A172 (cell line): ENCODE measurements at regions not wholly inside any gene's neighbourhood (a gene's known extent, or its start where the extent isn't known, plus 50 kb on each side); places are given as distances from the start of the nearest gene placed in this dataset.
"Not testable (repeated sequence)": the region's sequence is repeated elsewhere in the genome, so short reads cannot be mapped to it uniquely, and the experiment has no call there.

Experiments
- DNase-seq: peaks from one replicate; pipeline ENCODE4 v3.0.0-alpha.2; 2015; ENCODE audit warnings: low spot score

DNA sequence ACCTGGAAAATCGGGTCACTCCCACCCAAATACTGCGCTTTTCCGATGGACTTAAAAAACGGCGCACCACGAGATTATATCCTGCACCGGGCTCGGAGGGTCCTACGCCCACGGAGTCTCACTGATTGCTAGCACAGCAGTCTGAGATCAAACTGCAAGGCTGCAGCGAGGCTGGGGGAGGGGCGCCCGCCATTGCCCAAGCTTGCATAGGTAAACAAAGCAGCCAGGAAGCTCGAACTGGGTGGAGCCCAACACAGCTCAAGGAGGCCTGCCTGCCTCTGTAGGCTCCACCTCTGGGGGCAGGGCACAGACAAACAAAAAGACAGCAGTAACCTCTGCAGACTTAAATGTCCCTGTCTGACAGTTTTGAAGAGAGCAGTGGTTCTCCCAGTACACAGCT lies 226.5 kb upstream of the RGMB start:
- not testable (repeated sequence) for DNase-seq

DNA sequence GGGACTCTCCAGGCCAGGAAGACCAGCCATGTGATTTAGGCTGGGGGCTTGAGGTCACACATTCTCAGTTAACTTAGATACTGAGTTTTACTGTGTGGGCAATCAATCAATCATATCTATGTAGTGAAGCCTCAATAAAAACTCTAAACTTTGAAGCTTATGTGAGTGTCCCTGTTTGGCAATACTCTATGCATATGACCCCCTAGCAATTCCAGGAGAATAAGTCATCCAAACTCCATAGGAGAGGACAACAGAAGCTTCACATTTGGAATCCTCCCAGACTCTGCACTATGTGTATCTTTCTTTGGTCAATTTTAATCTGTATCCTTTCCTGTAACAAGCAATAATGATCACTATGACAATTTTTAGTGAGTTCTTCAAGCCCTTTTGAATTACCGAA lies 216.8 kb upstream of the RGMB start:
- no peak for DNase-seq

DNA sequence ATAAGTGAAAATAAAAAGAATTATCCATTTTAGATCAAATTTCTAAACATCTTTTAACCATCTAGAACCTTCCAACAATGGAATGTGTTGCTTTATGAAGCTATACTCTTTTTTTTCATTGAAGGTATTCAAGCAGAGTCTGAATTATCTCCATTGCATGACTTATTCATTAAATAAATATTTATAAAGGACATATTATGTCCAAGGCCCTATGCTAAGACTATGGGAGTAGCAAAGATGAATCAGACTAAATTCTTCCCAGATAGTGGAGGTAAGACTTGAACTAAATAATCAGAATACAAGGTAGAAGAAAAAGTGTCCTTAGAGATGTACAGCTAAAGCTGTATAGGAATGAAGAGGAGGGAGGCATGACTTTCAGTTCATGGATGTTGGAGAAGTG lies 215.5 kb upstream of the RGMB start:
- no peak for DNase-seq

DNA sequence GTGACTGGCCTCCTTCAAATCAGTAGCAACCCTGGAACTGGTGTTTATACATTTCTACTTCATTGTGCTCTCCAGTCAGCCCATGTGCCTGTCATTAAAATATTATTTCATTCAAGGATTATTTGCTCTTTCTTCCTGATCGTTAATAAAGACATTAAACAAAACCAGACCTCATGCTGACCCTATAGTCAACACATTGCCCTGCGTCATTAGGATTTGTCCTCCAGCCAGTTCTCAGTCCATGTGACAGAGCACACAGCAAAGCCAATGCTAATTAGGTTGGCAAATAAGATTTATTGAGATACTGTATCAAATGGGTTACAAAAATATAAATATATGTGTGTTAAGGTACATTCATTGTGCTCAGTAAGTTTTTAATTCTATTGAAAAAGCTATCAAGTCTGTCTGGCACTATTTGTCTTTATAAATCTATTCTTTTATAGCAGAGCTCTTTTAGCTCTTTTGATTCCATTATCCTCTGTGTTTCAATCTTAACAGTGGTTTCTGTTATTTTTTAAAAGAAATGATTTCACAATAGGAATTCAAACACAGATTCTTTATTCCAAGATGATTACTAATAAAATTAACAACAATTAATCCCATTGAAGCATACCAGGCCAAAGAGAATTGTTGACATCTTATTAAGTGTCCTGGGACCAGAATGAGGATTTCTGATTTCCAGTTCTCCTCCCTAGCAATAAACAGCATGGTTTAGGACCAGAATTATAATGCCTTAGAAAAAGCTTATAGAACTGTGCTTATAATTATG lies 209.4 kb upstream of the RGMB start:
- no peak for DNase-seq

DNA sequence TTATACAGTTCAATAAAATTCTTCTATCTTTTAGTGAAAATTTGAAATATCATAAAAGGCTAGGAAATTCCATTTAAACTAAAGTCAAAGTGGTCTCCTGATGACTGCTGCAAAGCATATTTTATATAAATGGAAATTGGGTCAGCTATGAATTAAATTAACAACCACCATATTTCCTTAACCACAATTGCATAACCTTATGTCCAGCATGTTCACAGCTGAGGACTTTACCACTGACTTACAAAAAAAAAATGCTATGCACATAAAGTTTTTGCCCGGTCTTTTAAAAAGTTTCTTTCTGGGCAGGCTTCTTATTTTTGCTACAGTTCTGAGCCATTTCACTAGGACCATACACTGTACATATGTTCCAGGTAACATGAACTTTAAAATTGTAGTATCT lies 208.6 kb upstream of the RGMB start:
- no peak for DNase-seq

DNA sequence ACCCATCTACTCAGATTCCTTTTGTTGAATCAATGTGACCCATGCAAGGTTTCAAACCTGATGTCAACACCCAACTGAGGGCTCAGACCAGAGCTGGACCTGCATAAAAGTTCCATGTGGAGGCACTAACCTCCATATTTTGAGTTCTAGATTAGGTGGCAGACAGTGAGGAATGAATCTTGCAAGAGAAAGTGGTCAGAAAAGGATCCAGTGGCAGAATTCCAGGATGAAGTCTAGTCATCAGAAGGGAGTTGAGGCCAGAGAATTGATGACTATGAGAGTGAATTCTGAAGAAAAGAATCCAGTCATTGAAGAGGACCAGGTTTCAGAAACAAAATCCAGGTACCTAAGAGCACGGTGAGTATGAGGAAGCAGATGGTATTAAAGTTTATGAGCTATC lies 205.1 kb upstream of the RGMB start:
- DNase-seq: no peak

DNA sequence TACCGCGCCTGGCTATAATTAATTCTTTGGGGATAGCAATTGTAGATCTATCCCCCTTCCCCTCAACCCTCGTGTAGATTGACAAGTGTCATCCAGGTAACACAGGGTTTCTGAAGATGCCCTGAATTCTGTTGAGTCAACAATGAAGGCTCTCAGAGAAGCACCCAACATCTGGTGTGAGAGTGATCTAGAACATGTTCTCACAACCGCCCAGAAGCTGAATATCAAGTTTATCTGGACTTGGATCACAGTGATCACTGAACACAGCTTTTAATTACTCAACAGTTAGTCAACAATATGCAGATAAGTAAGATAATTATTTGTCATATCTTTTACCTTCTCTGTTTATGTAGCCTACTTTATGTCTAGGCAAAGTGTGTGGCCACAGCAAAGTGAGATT lies 204.2 kb upstream of the RGMB start:
- no peak for DNase-seq

DNA sequence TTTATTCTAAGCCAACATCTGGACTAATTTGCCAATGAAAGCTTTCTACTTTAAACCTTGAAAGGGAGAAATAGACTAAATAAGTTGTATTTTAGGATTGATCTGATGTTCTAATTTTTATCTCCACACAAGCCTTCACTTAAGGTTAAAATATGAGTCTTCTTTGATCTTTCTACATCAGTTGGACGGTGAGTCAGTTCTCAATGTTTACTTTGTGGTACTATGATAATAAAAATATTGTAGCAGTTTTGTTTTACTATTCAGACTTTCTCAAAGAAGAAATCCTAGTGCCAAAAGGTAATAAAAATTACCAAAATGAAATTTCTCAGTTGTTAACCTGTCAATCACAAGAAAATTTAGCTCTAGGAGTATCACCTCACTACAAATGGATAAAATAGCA lies 203.5 kb upstream of the RGMB start:
- peak; percentile 60 for DNase-seq

DNA sequence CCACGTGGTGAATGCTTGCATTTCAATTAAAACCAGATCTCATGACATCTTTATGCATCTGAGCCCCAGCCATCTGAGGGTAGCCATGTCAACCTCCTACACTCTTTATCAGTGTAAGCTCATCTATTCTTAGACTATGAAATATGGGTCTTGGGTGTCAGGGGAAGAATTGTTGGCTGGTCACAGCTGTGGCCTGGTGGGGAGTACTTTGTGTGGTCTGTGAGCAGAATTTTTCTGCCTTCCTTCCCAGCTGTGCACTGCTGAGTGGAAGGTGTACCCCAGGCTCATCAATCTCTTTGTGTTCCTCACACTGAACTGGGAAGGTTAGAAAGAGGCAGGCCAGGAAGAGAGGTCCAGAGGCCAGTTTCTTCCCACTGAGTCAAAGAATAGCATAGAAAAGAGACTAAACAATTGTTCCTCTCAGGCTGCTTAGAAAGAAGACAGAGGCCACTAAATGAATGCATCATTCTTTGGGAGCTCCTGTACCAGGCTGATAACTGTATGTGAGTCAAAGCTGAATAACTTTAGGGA lies 202.7 kb upstream of the RGMB start:
- DNase-seq: peak; percentile 41

DNA sequence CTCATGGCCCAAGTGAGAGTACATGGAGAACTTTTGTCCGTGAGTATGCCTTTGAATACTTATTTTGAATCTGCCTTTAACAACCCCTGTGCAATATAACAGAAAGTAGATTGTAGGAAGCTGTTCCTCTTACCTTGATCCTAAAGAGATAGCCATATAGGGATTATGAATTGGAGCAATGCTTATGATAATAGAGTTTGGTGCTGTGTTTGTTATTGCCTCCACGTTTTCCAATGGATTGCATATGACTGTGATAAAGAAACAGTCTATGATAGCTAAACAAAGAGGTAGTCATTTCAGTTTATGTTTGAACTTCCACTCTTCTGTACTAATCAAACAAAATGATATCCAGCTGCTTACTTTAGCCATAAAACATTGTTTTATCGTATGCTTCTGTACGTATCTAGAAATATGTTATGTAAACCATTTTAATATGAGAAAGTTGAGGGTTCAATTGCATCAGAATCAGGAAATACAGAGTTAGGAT lies 199.6 kb upstream of the RGMB start:
- DNase-seq: no peak

DNA sequence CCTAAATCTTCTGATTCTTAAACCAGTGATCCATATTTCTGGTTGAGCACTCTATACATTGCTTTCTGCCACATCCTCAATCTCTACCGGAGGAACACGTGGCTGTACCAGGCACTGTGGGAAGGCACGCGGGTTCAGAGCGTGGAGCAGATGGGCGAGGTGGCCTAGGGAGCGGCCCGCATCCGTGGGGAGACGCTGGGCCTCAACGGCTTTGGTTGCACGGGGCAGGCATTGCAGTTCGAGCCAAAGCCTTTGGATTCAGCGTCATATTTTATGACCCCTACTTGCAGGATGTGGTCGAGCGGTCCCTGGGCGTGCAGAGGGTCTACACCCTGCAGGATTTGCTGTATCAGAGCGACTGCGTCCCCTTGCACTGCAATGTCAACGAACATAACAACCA lies 197.2 kb upstream of the RGMB start:
- DNase-seq: no peak

DNA sequence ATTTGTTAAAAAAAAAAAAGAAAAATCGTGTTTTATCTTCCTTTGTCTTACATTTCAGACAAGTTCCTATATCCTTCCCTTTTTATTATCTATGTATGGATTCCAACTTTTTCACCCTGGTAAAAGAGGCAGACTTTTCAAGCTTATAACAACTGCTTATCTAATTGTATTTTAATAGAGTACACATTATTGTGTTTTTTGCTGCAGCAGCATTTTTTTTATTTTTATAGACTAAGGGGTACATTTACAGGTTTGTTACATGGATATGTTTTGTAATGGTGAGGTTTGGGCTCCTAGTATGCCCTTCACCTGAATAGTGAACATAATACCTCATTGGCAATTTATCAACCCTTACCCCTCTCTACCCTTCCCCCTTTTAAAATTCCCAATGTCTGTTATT lies 195.0 kb upstream of the RGMB start:
- DNase-seq: no peak

DNA sequence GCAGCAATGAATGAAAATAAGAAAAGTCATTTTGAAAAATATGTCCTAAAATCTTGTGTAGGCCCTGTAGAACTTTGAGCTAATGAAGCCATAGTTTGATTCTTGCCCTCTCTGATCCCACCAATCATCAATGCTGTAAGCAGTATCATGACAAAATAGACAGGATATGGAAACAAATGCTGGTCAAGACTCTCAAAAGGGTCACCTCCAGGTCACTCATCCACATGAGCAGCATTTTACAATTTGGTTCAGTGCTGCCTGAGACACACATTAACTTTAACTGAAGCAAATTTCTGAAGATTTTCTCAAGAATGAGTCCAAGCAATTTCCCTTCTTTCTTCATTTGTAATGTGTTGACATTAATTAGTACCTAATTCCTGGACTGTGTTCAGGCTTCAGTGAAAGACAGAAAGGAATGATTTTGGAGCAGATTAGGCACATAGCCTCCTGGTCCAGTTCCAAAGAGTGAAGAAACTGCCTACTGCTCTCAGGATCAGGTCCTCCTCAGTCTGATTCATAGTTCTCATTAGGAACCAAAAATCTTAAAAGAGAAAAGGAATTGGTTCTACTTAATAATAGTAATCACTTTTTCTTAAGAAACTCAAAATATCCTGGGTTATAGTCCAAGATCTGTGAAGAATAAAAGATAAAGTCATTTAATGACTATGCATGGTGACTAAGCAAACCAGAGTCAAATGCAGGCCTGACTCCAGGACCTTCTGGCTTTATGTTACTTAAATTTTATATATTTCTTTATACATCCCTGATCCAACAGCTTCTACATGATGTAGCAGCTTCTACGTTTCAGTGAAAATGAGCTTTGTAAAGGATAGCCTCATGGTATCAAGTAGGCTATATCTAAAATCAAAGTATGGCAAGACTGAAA lies 192.1 kb upstream of the RGMB start:
- no peak for DNase-seq

DNA sequence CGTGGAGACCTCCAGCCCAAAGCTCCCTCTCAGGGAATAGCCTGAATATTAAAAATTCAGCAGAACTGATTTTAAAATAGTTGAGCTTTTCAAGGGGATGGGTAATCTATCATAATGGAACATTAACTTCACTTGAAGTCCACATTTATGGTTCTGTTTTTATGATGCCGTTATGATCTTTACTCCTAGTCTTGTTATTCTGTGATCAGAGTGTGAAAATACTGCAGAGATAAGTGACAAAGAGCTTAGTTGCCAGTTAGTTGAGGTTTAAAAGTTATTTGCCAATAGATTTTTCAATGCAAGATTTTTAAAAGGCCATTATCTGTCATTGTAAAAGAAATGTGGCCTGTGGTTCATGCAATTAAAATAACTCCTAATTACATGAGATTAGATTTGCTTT lies 189.9 kb upstream of the RGMB start:
- DNase-seq: no peak

DNA sequence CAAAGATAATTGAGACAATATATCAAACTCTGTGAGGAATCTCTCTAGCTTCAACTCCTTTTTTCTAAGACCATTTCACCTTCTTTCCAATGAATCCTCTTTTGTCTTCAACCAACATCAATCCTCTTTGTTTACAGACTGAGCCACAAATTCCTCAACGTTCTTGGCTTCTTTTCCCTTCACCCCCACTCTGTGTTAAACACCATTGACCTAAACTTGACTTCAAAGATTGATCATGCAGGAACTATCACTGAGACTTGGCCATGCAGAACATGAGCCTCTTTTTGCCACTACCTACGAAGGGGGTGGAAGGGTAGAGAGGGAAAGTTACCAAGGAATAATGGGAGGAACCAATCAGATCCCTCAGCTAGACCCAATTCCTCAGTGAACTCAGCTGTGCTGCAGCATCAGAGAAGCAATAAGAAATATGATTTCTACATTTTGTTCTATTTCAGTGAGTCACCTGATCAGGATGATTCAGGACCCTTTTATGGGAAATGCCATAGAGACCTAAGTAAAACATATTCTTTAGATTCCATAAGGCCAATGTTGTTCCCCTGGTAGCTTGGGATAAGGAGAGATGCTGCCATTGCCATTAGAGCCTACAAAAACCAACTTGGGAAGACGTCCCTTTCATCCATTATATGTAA lies 187.7 kb upstream of the RGMB start:
- DNase-seq: no peak

DNA sequence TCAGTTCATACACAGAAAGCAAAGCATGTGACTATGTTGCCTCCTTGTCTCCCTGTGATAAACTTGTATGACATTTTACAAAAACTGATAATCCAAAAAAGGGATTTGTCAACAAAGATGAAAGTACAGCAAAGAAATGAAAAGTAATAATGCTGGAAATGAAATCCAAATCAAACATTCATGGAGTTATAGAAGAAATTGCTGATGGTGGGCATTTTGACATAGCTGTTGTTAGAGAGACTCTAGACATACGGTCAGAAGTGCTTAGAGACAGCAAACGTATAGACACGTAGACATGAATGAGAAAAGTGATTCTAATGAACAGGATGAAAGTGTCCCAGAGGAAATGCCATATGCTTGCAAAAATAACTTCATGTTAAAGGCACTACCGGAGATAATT lies 186.9 kb upstream of the RGMB start:
- DNase-seq: no peak

DNA sequence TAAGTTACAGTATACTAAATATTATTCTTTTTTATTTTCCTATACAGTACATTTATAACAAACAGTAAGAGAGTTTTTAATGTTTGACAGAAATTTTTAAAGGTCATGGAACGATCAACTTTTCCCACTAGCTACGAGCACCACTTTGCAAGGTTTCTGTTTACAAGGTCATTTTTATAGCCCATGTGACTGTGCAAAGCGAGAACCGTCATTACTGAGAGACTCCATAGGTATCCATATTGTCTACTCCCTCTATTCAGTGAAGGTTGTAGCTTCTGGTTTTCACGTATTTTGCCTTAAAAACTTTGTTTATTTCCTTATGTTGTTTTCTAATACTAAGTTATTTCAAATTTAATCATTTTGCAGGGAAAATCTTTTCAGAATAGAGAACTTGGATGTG lies 186.3 kb upstream of the RGMB start:
- DNase-seq: no peak

DNA sequence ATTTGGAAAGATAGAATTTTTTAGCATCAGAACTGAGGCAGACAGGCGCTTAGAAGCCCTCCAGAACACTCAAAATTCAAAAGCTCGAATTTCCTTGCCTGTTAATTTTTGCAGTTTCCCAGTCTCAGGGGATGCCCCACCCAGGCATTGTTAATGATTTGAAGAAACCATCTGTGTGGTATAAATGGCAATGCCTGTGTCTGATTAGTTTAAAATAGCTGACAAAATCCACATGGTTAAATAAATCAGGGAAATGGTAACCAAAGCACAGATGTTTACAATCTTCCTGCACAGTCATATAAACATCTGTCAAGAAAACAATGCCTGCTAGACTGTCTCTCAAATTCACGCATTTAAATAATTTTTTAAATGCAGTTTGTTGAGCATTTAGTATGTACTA lies 185.2 kb upstream of the RGMB start:
- DNase-seq: no peak

DNA sequence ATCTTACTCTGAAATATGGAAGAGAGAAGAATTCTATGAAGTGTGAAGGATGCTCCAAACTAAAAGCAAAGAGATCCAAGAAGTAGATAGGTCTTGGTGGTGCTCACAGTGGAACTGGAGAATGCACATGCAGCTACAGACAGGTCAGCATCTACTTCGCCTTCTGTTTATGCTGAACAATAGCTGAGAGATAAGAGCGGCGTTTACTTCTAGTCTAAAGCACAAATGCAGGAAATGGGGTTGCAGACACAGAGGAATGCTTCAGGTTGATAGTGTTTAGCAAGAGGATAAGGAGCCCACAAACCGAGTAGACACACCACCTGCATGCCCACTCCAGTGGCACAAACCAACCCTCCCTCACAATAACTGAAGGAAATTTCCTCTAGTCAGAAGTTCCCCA lies 180.0 kb upstream of the RGMB start:
- DNase-seq: no peak

DNA sequence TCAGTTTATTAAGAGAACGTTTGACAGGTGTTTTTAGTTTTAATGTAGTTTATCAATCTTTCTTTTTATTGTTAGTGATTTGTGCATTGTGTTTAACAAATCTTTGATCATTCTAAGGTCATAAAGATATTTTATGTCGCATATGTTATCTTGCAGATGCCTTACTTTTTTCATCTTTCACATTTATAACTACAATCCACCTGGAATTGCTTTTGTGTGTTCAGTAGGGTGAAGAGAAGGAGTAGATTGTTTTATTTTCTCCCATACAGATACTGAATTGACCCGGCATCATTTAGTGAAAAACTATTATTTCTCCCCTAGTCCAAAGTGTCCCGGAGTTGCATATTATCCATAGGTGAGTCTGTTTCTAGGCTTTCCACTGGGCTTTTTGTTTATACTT lies 179.4 kb upstream of the RGMB start:
- DNase-seq: no peak

DNA sequence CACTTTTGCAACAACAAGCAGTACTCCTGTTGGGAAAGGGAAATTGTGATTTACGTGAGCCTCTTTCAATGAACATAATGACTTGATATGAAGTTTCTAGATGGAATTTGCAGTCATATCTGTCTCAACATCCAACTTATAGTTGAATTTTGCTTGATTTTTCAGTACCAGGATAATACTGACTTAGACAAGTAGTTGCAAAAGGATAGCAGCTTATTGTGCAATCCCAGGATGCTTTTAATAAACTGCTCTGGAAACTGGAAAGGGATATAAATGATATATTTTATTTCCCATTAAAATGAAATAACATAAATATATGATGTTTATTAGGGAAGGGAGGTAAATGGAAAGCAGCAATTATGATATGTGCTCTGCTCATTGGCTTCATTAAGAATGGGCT lies 174.4 kb upstream of the RGMB start:
- no peak for DNase-seq

DNA sequence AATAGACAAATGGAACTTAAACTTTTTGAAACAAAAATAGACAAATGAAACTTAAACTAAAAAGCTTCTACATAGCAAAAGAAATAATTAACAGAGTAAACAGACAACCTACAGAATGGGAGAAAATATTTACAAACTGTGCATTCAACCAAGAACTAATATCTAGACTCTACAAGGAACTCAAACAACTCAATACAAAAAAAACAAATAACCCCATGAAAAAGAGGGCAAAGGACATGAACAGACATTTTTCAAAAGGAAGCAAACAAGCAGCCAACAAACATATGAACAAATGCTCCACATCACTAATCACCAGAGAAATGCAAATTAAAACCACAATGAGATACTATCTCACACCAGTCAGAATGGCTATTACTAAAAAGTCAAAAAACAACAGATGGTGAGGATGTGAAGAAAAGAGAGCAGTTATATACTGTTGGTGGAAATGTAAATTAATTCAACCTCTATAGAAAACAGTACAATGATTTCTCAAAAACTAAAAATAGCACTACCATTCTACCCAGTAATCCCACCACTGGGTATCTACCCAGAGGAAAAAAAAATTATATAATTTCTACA lies 170.8 kb upstream of the RGMB start:
- DNase-seq: no peak
